NCI-H345 treated with DMSO at 0.1 percent for 48 hours (cell line): ENCODE measurements at regions not wholly inside any gene's neighbourhood (a gene's known extent, or its start where the extent isn't known, plus 50 kb on each side); places are given as distances from the start of the nearest gene placed in this dataset.

ENCODE experiments used
- DNase-seq: peaks from one replicate; lab custom pipeline; 2025; ENCODE audit not compliant: unreplicated experiment; lab: John Stamatoyannopoulos, UW

GRCh38 chr1:30488324-30488913 lies 235.0 kb downstream of the MATN1 start:
- no peak for DNase-seq

- no peak for DNase-seq
Observed at GRCh38 chr1:30487042-30487441, 236.3 kb downstream of the MATN1 start.

- DNase-seq, result no peak
Observed at GRCh38 chr1:30485072-30485471, 238.3 kb downstream of the MATN1 start.

- DNase-seq, result no peak
Observed at GRCh38 chr1:30484668-30485067, 238.7 kb downstream of the MATN1 start.

GRCh38 chr1:30479575-30479974 lies 243.8 kb downstream of the MATN1 start:
- no peak for DNase-seq

- DNase-seq, result no peak
Observed at GRCh38 chr1:30478799-30479563, 244.4 kb downstream of the MATN1 start.

GRCh38 chr1:30478283-30478682 lies 245.1 kb downstream of the MATN1 start:
- DNase-seq, result no peak

- DNase-seq, result no peak
Observed at GRCh38 chr1:30477588-30477987, 245.8 kb downstream of the MATN1 start.

- no peak for DNase-seq
Observed at GRCh38 chr1:30476911-30477459, 246.4 kb downstream of the MATN1 start.

- DNase-seq, result no peak
Observed at GRCh38 chr1:30476476-30476875, 246.9 kb downstream of the MATN1 start.

GRCh38 chr1:30475966-30476365 lies 247.4 kb downstream of the MATN1 start:
- no peak for DNase-seq

GRCh38 chr1:30475201-30475600 lies 248.2 kb downstream of the MATN1 start:
- DNase-seq, result no peak

GRCh38 chr1:30474818-30475200 lies 248.6 kb downstream of the MATN1 start:
- DNase-seq, result no peak

- DNase-seq, result peak; percentile 4
Observed at GRCh38 chr1:30473922-30474817, 249.2 kb downstream of the MATN1 start.

- no peak for DNase-seq
Observed at GRCh38 chr1:30472526-30472925, 250.9 kb downstream of the MATN1 start.

GRCh38 chr1:30472009-30472408 lies 251.4 kb downstream of the MATN1 start:
- no peak for DNase-seq

- no peak for DNase-seq
Observed at GRCh38 chr1:30471307-30471706, 252.1 kb downstream of the MATN1 start.

GRCh38 chr1:30469426-30469825 lies 254.0 kb downstream of the MATN1 start:
- no peak for DNase-seq

- DNase-seq, result no peak
Observed at GRCh38 chr1:30467101-30467500, 256.3 kb downstream of the MATN1 start.

GRCh38 chr1:30466610-30467009 lies 256.8 kb downstream of the MATN1 start:
- no peak for DNase-seq

- DNase-seq, result no peak
Observed at GRCh38 chr1:30466026-30466425, 257.4 kb downstream of the MATN1 start.

GRCh38 chr1:30465096-30465495 lies 258.3 kb downstream of the MATN1 start:
- DNase-seq, result no peak
